Frontal cortex (tissue), 4 donors: ENCODE measurements at regions not wholly inside any gene's neighbourhood (a gene's known extent, or its start where the extent isn't known, plus 50 kb on each side); places are given as distances from the start of the nearest gene placed in this dataset. TPM values are rescaled to one million over a fixed set of nuclear protein-coding genes. Genes with fewer than 3 reads are reported as not detected.

ENCODE experiments used
- DNase-seq, 2 donors: peaks; one replicate each; pipeline ENCODE4 v3.0.0; 2012; ENCODE audit warnings: low spot score in 2 of 2
- FAIRE-seq: peaks from 2 replicates; lab custom pipeline; 2012; peaks lifted over from hg19 to GRCh38; lab: Jason Lieb, UNC
- small RNA-seq: library from RNA; depleted of rRNA; stranded (forward); fragments of <200 nt; gene quantifications from one replicate; pipeline ENCODE3, GENCODE V24; 2014
- donor health status: control.
- donor health status: control.
- donor health status: control.

GRCh38 chr3:182737825-182738224 is 55.5 kb upstream of the ATP11B start:
- DNase-seq: no peak
- no peak for FAIRE-seq

GRCh38 chr3:182738583-182739411 is 54.5 kb upstream of the ATP11B start:
- DNase-seq (no peak), FAIRE-seq (no peak)

GRCh38 chr3:182739619-182740018 is 53.7 kb upstream of the ATP11B start:
- no peak for FAIRE-seq
- no peak for DNase-seq

- FAIRE-seq: no peak
- no peak for DNase-seq
These were observed 52.6 kb upstream of the ATP11B start for GRCh38 chr3:182740710-182741109.

- DNase-seq (no peak), FAIRE-seq (peak; percentile 97)
These were observed 52.1 kb upstream of the ATP11B start for GRCh38 chr3:182741214-182741613.

Small RNA genes lying in the stretch of these regions (small RNA-seq; reads per million reads assigned to genes)
- not detected for gene RN7SKP265
